ENCODE measurements at regions not wholly inside any gene's neighbourhood (a gene's known extent, or its start where the extent isn't known, plus 50 kb on each side); places are given as distances from the start of the nearest gene placed in this dataset.
"Not testable (repeated sequence)": the region's sequence is repeated elsewhere in the genome, so short reads cannot be mapped to it uniquely, and the experiment has no call there.

GRCh38 chr1:182166321-182166720, 104.8 kb upstream of the ZNF648 start:
- Histone ChIP-seq H3K4me3 (replicated peaks; ENCODE audit: low read depth, low read length) (no peak overlapping the region), H3K36me3 (ENCODE audit: control insufficient read depth, insufficient read depth, low read length) (no peaks in the 10 kb centered on the region), H3K27me3 (replicated peaks; ENCODE audit: control insufficient read depth, insufficient read depth, low read length) (no peaks in the 10 kb centered on the region; the same call in 1 of the 2 replicates)
- TF ChIP-seq CTCF (IDR thresholded peaks at IDR 0.05; ENCODE audit: insufficient read depth, low read length, poor library complexity, severe bottlenecking), result no peak
- DNase-seq (ENCODE audit: extremely low read depth, insufficient read length), result no peak

GRCh38 chr1:182164273-182164672, 102.8 kb upstream of the ZNF648 start:
- no peak for TF ChIP-seq CTCF (IDR thresholded peaks at IDR 0.05; ENCODE audit: insufficient read depth, low read length, poor library complexity, severe bottlenecking)
- H3K36me3 ChIP-seq (ENCODE audit: control insufficient read depth, insufficient read depth, low read length), result no peaks in the 10 kb centered on the region
- DNase-seq (ENCODE audit: extremely low read depth, insufficient read length), result no peak
- no peak overlapping the region for H3K4me3 ChIP-seq (replicated peaks; ENCODE audit: low read depth, low read length)
- no peaks in the 10 kb centered on the region; the same call in 1 of the 2 replicates for H3K27me3 ChIP-seq (replicated peaks; ENCODE audit: control insufficient read depth, insufficient read depth, low read length)

DNA sequence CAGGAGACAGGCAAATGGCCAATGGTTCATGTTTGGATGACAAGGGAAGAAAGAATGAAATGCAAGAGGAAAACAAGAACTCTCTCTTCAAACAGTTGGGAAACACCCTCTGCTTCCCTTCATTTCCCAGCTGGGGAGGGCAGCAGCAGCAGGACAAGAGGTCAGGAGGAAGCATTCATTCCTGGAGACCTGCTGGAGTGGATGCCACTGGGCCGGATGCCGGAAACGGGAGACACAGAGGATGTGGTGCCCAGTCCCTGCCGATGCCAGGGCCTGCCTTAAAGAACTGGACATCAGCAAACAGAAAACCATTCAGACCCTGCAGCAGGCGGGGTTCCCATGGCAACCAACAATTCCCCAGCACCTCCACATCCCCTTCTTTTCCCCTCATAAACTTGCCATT, 102.3 kb upstream of the ZNF648 start:
- no peak for TF ChIP-seq CTCF (IDR thresholded peaks at IDR 0.05; ENCODE audit: insufficient read depth, low read length, poor library complexity, severe bottlenecking)
- DNase-seq (ENCODE audit: extremely low read depth, insufficient read length), result no peak
- H3K27me3 ChIP-seq (replicated peaks; ENCODE audit: control insufficient read depth, insufficient read depth, low read length), result no peaks in the 10 kb centered on the region; the same call in 1 of the 2 replicates
- H3K36me3 ChIP-seq (ENCODE audit: control insufficient read depth, insufficient read depth, low read length), result no peaks in the 10 kb centered on the region
- no peak overlapping the region for H3K4me3 ChIP-seq (replicated peaks; ENCODE audit: low read depth, low read length)

GRCh38 chr1:182159443-182159842, 97.9 kb upstream of the ZNF648 start:
- no peak for DNase-seq (ENCODE audit: extremely low read depth, insufficient read length)
- no peak for TF ChIP-seq CTCF (IDR thresholded peaks at IDR 0.05; ENCODE audit: insufficient read depth, low read length, poor library complexity, severe bottlenecking)
- no peaks in the 10 kb centered on the region for H3K27me3 ChIP-seq (replicated peaks; ENCODE audit: control insufficient read depth, insufficient read depth, low read length)
- H3K36me3 ChIP-seq (ENCODE audit: control insufficient read depth, insufficient read depth, low read length), result no peaks in the 10 kb centered on the region
- H3K4me3 ChIP-seq (replicated peaks; ENCODE audit: low read depth, low read length), result no peak overlapping the region

- no peaks in the 10 kb centered on the region for H3K36me3 ChIP-seq (ENCODE audit: control insufficient read depth, insufficient read depth, low read length)
- no peak overlapping the region for H3K4me3 ChIP-seq (replicated peaks; ENCODE audit: low read depth, low read length)
- no peaks in the 10 kb centered on the region for H3K27me3 ChIP-seq (replicated peaks; ENCODE audit: control insufficient read depth, insufficient read depth, low read length)
- TF ChIP-seq CTCF (IDR thresholded peaks at IDR 0.05; ENCODE audit: insufficient read depth, low read length, poor library complexity, severe bottlenecking), result no peak
- DNase-seq (ENCODE audit: extremely low read depth, insufficient read length), result no peak
Observed at GRCh38 chr1:182157187-182157586, 95.7 kb upstream of the ZNF648 start.

DNA sequence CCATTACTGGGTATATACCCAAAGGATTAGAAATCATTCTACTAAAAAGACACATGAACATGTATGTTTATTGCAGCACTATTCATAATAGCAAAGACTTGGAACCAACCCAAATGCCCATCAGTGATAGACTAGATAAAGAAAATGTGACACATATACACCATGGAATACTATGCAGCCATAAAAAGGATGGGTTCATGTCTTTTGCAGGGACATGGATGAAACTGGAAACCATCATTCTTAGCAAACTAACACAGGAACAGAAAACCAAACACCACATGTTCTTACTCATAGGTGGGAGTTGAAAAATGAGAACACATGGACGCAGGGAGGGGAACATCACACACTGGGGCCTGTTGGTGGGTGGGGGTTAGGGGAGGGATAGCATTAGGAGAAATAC, 92.9 kb upstream of the ZNF648 start:
- H3K27me3 ChIP-seq (replicated peaks; ENCODE audit: control insufficient read depth, insufficient read depth, low read length); H3K4me3 ChIP-seq (replicated peaks; ENCODE audit: low read depth, low read length); DNase-seq (ENCODE audit: extremely low read depth, insufficient read length); H3K36me3 ChIP-seq (ENCODE audit: control insufficient read depth, insufficient read depth, low read length): not testable (repeated sequence)
